Esophagus squamous epithelium (tissue), 5 donors: ENCODE measurements at regions not wholly inside any gene's neighbourhood (a gene's known extent, or its start where the extent isn't known, plus 50 kb on each side); places are given as distances from the start of the nearest gene placed in this dataset.

Source experiments
- DNase-seq: peaks from one replicate; lab custom pipeline; 2025; lab: John Stamatoyannopoulos, UW
- H3K27ac ChIP-seq, 4 donors: fragments of 200-600 bp; sonication (generic); one replicate each; pipeline ENCODE4 v1.5.1; 2016 to 2019; ENCODE audit warnings: mild to moderate bottlenecking in 1 of 4
- H3K27me3 ChIP-seq, 4 donors: fragments of 200-600 bp; sonication (generic); 1 replicate in 3 of 4; 2 replicates in 1 of 4; pipeline versions ENCODE4 v1.5.1 to v1.6.0; 2017 to 2021; ENCODE audit warnings: antibody characterized with exemption in 1 of 4
- H3K36me3 ChIP-seq, 3 donors: fragments of 200-600 bp; sonication (generic); one replicate each; pipeline ENCODE4 v1.5.1; 2016 to 2019
- H3K4me1 ChIP-seq, 3 donors: fragments of 200-600 bp; sonication (generic); one replicate each; pipeline ENCODE4 v1.5.1; 2017 to 2019
- H3K4me3 ChIP-seq, 4 donors: fragments of 200-600 bp; sonication (generic); 1 replicate in 3 of 4; 2 replicates in 1 of 4; pipeline ENCODE4 v1.5.1; 2016 to 2019; ENCODE audit warnings: mild to moderate bottlenecking in 2 of 4, moderate library complexity in 1 of 4
- H3K9me3 ChIP-seq, 3 donors: fragments of 200-600 bp; sonication (generic); one replicate each; pipeline ENCODE4 v1.5.1; 2016 to 2019
- CTCF ChIP-seq, 6 experiments: fragments of 450-650 bp in 4 of 6; fragments of 200-600 bp in 2 of 6; sonication (generic) in 2 of 6; IDR thresholded peaks; one replicate each; pipeline ENCODE4 v1.5.1; 2016 to 2019; ENCODE audit warnings: antibody characterized with exemption in 6 of 6, mild to moderate bottlenecking in 4 of 6, moderate library complexity in 4 of 6
- POLR2A ChIP-seq, 4 donors: fragments of 450-650 bp; IDR thresholded peaks; one replicate each; pipeline ENCODE4 v1.6.1; 2017; ENCODE audit warnings: antibody characterized with exemption in 4 of 4, mild to moderate bottlenecking in 4 of 4, moderate library complexity in 3 of 4
- WGBS, 2 donors: methylation state at CpG; one replicate each; pipeline ENCODE4 v1.1.5; 2018; 5-methylcytosine and 5-hydroxymethylcytosine counted together
- intact Hi-C: fragments of 100-400 bp; cut with DNase I; formaldehyde crosslinking; loops from one replicate; pipeline ENCODE4 v1.15.0; 2022
- small RNA-seq, 4 donors: library from RNA; depleted of rRNA; stranded (forward); fragments of <200 nt; gene quantifications; one replicate each; pipeline ENCODE3, GENCODE V24; 2016
- donor health status: DM: yes; HTN: yes; CAD: no.

GRCh38 chr3:192077795-192078497 lies 617.0 kb downstream of the PYDC2 start:
- Histone ChIP-seq H3K27ac (no peak overlapping the region), H3K4me1 (no peaks in the 10 kb centered on the region), H3K9me3 (no peaks in the 10 kb centered on the region), H3K27me3 (no peaks in the 10 kb centered on the region), H3K4me3 (no peak overlapping the region), H3K36me3 (no peaks in the 10 kb centered on the region)
- DNase-seq: no peak
- WGBS, 2 donors: 61 to 67% methylated on average over 5 of the region's 5 CpGs
- intact Hi-C loops: no loop called here
- no peak for TF ChIP-seq CTCF (IDR thresholded peaks at IDR 0.05)

DNA sequence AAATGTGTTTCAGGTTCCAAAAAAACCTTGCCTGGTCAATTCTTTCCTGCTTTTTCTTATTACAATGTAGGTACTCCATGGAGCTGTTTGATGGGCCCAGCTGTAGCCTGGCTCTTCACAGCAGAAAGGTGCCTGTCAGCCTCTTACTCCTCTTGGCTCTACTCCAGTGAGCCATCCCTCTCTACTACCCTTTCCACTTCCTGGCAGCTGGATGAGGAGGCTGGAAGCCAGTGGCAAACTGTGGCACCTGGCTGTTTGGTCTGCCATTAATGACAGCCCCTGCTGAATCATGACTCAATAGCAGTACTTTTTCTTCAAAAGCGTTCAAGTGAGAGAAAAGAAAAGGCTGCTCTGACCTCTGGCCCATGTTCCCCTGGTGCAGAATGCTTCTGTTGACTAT lies 618.1 kb downstream of the PYDC2 start:
- no peak overlapping the region for H3K4me3 ChIP-seq
- WGBS, 2 donors: 75% methylated on average over 1 of the region's 1 CpG
- no peaks in the 10 kb centered on the region for H3K27me3 ChIP-seq
- intact Hi-C loops: no loop called here
- no peak for TF ChIP-seq POLR2A (IDR thresholded peaks at IDR 0.05)
- no peak for TF ChIP-seq CTCF (IDR thresholded peaks at IDR 0.05)
- H3K4me1 ChIP-seq: no peaks in the 10 kb centered on the region
- DNase-seq: no peak
- H3K27ac ChIP-seq: no peak overlapping the region
- H3K36me3 ChIP-seq: no peaks in the 10 kb centered on the region
- H3K9me3 ChIP-seq: no peaks in the 10 kb centered on the region

GRCh38 chr3:192080336-192080735 lies 619.4 kb downstream of the PYDC2 start:
- 31 to 63% methylated on average over 1 of the region's 1 CpG for WGBS, 2 donors
- intact Hi-C loops: no loop called here
- Histone ChIP-seq H3K9me3 (no peaks in the 10 kb centered on the region), H3K27me3 (no peaks in the 10 kb centered on the region), H3K27ac (no peak overlapping the region), H3K4me3 (no peak overlapping the region), H3K4me1 (no peaks in the 10 kb centered on the region), H3K36me3 (no peaks in the 10 kb centered on the region)
- no peak for DNase-seq
- TF ChIP-seq POLR2A (IDR thresholded peaks at IDR 0.05) (no peak), CTCF (IDR thresholded peaks at IDR 0.05) (no peak)

GRCh38 chr3:192082730-192083660 lies 622.0 kb downstream of the PYDC2 start:
- H3K9me3 ChIP-seq: no peaks in the 10 kb centered on the region
- intact Hi-C loops: no loop called here
- H3K27ac ChIP-seq: no peak overlapping the region
- H3K4me1 ChIP-seq: no peaks in the 10 kb centered on the region
- no peaks in the 10 kb centered on the region for H3K36me3 ChIP-seq
- no peak for DNase-seq
- no peaks in the 10 kb centered on the region for H3K27me3 ChIP-seq
- H3K4me3 ChIP-seq: no peak overlapping the region
- 40 to 44% methylated on average over 5 of the region's 5 CpGs for WGBS, 2 donors
- no peak for TF ChIP-seq CTCF (IDR thresholded peaks at IDR 0.05)
- no peak for TF ChIP-seq POLR2A (IDR thresholded peaks at IDR 0.05)

Small RNAs in the stretch of these regions (small RNA-seq; reads per million reads assigned to genes)
- gene RF00019: 0 reads per million in 4 donors
